ENCODE measurements at regions not wholly inside any gene's neighbourhood (a gene's known extent, or its start where the extent isn't known, plus 50 kb on each side); places are given as distances from the start of the nearest gene placed in this dataset.
A peak's percentile ranks its signal among the peaks of the same experiment; 100 is the strongest.
"Not testable (repeated sequence)": the region's sequence is repeated elsewhere in the genome, so short reads cannot be mapped to it uniquely, and the experiment has no call there.

DNA sequence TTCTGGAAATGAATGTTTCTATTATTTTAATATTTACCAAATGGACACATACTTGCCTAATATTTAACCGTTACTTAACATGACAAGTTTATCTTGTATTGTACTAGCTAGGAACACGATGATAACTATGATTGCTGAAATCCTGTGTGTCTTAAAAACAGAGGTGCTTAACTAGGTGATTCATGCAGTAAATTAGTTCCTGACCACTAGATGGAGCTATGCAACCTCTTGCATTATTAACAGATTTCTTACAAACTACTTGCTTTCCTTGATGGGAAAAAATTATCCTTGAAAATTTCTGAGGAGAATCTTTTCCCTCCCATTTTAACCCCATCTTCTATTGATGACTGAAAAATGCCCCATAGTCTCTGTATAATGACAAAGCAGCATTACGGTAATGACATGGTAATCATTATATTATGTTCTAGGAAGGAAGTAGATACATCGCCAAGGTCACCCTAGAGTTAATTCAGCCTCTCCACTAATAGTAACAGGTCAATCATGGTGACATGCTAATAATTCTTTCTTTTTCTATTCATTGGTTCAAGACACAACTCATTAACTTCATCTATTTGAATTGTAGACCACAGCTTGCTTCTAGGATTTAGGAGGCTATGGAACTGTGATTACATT is 844.2 kb downstream of the RAPGEF2 start:
- DNase-seq, result peak in 1 of 2 donors; percentile 13

- no peak for DNase-seq
Measured at GRCh38 chr4:159950707-159951106, 847.8 kb downstream of the RAPGEF2 start.

DNA sequence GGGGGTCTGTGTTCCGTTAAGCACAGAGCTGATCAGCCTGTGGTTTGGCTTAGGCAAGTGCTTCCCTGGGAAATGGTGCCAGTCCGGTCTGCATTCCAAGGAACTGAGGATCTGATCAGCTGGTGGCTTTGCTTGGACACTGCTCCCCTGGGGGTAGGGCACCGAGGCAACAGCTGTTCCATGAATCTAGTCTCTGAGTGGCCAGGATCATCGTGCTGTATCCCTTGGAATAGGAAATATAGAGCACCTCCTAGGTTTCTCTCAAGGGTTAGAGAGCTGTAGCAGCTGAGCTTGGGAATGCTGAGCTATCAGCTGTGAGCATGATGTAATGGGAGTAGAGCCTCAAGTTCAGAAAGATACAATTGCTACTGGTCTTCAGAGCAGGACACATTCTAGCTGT is 863.9 kb downstream of the RAPGEF2 start:
- DNase-seq, result no peak

GRCh38 chr4:159976871-159977482 is 874.1 kb downstream of the RAPGEF2 start:
- not testable (repeated sequence) for DNase-seq

DNA sequence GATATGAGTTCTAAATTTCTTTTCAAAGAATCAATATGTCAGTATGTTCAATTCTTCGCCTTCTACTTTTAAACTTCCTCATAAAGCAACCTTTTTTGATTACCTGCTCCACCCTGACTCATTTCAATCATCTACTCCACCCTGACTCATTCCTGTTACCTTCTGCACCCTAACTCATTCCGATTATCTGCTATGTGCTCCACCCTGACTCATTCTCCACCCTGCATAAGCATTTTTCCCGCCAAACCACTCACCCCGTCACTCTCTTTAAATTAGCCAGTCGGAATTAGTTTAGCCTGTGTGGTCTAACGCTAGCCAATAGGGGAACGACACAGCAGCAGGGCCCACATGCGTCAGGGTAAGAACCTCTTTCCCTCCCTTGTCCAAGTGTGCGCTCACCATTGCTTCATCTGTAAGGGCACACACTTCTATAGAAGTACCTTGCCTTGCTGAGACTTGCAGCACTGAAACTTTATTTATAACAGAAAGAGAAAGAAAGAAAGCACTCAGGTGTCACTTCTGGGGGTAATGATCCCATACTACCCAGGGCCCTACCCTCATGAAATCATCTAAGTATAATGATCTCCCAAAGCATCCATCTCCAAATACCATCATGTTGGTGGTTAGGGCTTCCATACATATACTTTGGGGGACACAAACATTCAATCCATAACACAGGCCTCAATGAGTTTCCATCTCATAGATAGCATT is 875.2 kb downstream of the RAPGEF2 start:
- no peak for DNase-seq

DNA sequence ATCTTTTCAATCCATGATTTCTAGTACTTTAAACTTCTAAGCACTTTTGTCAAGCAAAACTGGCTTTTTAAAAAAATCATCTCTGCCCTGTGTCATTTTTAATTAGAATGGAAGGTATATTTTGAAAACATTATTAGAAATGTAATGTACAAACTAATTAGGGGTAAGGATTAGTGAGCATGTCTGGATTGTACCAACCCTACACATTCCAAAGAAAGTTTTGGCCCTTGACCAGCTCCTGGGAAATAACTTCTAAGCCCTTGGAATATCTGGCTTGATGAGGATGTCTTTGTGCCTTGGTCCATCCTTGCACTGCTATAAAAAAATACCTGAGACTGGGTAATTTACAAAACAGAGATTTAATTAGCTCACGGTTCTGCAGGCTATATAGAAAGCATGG is 876.5 kb downstream of the RAPGEF2 start:
- DNase-seq, result no peak

GRCh38 chr4:159979953-159980352 is 877.1 kb downstream of the RAPGEF2 start:
- no peak for DNase-seq

DNA sequence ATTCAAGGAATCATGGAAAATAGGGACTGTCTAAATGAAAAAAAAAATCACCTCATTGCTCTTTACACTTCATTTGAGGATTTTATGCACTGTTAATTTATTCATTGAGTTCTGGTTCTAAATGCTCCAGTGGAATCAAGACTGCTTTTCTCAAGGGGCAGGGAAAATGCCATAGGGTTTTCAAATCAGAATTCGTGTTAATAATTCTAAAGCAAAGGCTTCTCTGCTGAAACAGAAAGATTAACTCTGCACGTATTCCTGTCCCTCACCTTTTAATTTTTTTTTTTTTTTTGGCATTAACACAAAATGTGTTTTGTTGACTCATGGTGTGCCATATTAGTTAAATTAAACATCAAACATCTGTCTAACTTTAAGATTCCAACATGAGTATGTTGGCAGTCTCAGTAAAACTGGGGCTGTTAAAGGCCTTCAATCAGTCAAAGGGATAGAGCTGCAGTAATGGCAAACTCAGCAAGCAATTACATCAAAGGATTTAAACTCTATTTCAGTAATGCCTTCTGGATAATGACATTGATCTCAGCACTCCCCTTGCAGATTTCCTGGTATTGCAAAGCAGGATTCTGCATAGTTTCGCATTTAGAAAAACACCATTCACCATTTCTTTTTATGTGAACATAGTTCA is 878.1 kb downstream of the RAPGEF2 start:
- DNase-seq, result no peak

DNA sequence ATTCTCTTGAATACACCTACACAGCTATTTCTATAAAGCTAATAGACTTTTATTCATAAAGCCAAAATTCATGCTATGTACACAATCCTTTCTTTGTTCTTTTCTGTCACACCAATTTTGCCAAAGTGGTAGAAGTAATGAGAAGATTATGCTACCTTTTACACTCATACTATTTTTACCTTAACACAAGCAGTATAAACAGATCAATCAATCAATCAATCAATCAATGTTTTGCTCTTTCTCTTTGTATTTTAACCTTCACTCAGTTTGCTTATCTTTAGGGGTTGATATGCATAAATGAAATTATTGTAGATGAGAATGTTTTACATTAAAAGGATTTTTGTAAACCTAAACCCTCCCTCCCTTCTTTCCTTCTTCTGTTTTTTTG is 878.6 kb downstream of the RAPGEF2 start:
- no peak for DNase-seq

DNA sequence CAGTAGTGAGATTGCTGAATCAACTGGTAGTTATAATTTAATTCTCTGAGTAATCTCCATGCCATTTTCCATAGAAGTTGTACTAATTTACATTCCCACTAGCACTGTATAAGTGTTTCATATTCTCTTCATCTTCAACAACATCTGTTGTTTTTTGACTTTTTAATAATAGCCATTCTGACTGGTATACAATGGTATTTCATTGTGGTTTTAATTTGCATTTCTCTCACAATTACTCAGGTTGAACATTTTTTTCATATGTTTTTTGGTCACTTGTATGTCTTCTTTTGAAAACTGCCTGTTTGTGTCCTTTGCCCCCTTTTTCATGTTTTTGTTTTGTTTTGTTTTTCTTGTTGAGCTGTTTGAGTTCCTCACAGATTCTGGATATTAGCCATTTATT is 880.2 kb downstream of the RAPGEF2 start:
- no peak for DNase-seq

DNA sequence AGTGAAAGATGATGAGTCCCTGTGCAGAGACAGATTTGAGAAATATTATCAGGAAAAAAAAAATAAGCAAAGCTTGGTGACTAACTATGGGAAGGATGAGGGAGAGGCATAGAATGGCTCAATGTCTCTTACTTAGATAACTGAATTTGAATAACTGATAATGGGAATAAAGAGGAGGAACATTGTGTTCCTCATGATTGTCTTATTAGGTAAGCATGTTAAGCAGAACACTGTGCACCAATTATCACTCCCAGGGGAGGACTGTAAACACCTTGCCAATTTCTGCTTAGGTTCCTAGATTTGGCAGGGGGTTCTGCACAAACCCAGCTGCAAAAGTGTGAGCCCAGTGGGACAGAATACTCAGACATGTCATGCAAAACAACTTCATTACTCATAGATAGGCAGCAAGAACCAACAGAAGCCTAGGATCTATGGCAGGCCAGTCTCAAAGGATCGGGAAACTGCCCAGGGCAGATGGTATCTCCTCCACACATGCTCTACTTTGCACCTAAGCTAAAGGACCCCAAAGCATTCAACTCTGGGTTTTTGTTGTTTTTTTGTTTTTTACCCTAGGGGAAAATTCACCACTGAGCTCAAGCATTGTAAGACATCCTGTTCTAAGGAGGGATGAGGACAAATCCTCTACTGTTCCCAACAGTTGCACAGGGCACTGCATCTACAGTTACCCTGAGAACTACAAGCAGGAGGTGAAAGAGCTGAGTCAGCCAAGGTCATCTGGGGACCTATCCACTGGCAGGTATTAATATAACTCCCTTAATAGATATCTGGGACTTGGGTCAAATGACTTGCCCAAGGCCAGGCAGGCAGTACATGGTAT is 907.0 kb downstream of the RAPGEF2 start:
- DNase-seq, result no peak

GRCh38 chr4:160019936-160020335 is 917.1 kb downstream of the RAPGEF2 start:
- DNase-seq, result no peak

DNA sequence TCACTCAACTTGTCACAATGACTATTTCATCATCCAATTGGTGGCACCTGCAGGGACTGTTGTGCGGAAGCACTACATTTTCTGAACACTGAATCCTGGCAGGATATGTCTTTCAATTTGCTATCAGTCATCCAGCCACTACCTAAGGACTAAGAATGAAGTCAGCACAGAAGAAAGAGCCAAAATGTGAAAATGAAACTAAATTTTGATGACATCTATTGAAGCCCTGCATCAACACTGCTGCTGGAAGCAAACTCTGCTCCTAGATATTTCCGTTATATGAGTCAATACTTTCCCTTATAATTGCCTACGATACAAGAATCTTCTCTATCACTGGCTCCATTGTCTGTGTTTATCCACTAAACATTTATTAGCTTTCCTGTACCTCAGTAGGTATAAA is 917.9 kb downstream of the RAPGEF2 start:
- no peak for DNase-seq

DNA sequence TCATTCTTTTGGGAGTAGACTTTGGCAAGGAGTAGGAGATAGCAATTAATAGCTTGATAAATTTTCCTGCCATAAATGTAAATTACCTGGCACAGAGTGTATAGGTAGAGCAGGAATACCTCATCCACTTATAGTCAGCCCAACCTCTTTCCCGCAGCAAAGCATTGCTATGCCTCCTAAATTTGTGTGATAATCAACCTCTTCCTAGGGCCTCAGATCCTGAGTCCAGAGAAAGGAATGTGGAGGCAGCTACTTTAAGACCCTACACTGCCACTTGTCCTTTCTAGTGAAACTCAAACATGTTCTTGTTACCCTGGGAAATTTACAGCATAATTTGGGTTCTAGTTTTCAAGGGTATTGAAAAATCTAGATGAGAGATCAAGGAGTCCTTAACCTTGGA is 919.0 kb downstream of the RAPGEF2 start:
- no peak for DNase-seq

DNA sequence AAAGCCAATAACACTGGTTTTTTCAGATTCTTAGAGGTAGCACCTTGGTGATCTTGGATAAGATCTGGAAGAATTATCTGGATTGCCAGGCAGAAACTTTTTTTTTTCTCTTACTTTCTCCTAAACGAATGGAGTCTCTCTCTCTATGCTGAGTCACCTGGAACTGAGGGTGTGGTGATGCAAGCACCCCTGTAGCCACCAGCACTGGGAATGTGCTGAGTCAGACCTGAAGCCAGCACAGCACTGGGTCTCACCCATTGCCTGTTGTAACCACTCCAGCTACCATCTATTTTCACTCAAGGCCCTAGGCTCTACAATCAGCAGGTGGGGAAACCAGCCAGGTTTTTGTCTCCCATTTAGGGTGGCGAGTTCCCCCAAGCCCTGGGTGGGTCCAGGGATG is 923.8 kb downstream of the RAPGEF2 start:
- no peak for DNase-seq

- DNase-seq, result no peak
Measured at GRCh38 chr4:160034501-160034900, 931.6 kb downstream of the RAPGEF2 start.

DNA sequence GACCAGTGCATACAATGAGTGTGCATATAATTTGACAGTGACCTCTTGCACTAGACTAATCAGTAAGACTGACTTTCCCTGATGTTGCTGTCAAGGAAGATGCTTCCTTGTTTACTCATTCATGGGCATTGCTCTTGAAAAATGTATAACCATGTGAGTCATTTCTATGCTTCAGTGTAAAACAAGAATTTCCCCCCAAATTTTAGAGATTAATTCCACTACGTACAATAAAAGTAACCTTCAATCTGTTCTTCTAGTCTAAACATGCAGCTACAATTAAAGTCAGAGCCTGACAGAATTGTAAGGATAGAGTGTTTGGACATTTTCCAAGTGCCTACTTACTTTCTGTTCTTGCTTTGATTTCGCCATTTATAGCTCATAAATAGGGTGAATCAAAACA is 935.7 kb downstream of the RAPGEF2 start:
- DNase-seq, result no peak

GRCh38 chr4:160044693-160045092 is 941.8 kb downstream of the RAPGEF2 start:
- DNase-seq, result no peak

GRCh38 chr4:160082432-160083207 is 979.7 kb downstream of the RAPGEF2 start:
- no peak for DNase-seq

DNA sequence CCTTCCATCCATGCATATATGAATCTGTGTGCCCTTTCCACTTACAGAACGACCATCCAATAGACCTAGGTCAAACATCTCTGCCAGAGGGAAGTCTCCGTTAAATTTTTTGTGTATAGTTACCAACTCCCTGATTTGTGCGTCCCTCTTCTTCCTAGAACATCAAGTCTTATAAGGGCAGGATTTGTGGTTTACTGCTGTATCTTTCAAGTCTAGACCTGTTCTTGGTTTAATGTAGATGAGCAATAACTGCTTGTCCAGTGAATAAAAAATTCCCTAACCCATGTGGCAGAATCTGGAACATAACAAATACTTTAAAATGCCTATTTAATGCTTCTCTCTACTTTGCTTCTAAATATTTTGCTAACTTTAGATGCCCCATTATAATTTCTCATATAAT is 988.8 kb downstream of the RAPGEF2 start:
- DNase-seq, result no peak

- DNase-seq, result no peak
Measured at GRCh38 chr4:160100316-160100715, 997.4 kb downstream of the RAPGEF2 start.

- no peak for DNase-seq
Measured at GRCh38 chr4:160110891-160111290, 1008.0 kb downstream of the RAPGEF2 start.
